OCI-LY1 (cell line): ENCODE measurements at regions not wholly inside any gene's neighbourhood (a gene's known extent, or its start where the extent isn't known, plus 50 kb on each side); places are given as distances from the start of the nearest gene placed in this dataset.

Source experiments
- H2AFZ ChIP-seq: fragments of 200-600 bp; sonication (generic), shearing (Covaris generic); 2 replicates; pipeline ENCODE4 v1.6.0; 2014; ENCODE audit warnings: antibody characterized with exemption, mild to moderate bottlenecking, low read length
- H3F3A ChIP-seq: fragments of 200-600 bp; sonication (generic), shearing (Covaris generic); 2 replicates; pipeline ENCODE4 v1.6.0; 2014; ENCODE audit warnings: mild to moderate bottlenecking, antibody characterized with exemption, low read length, moderate library complexity; ENCODE audit not compliant: insufficient read depth
- H3K27ac ChIP-seq: fragments of 200-600 bp; sonication (generic); 2 replicates; pipeline ENCODE4 v1.5.1; 2014; ENCODE audit warnings: low read length, mixed run types, mild to moderate bottlenecking, low read depth; ENCODE audit not compliant: poor library complexity, severe bottlenecking
- H3K27me3 ChIP-seq: fragments of 200-600 bp; sonication (generic); 2 replicates; pipeline ENCODE4 v1.6.0; 2014; ENCODE audit warnings: antibody characterized with exemption, mild to moderate bottlenecking, low read length, moderate library complexity; ENCODE audit not compliant: insufficient read depth
- H3K36me3 ChIP-seq: fragments of 200-600 bp; sonication (generic); 2 replicates; pipeline ENCODE4 v1.6.1; 2014; ENCODE audit warnings: mild to moderate bottlenecking, antibody characterized with exemption, low read length, moderate library complexity, mixed read lengths; ENCODE audit not compliant: insufficient read depth
- H3K4me1 ChIP-seq: fragments of 200-600 bp; sonication (generic); 2 replicates; pipeline ENCODE4 v1.5.1; 2014; ENCODE audit warnings: mild to moderate bottlenecking, low read length, moderate library complexity; ENCODE audit not compliant: insufficient read depth, severe bottlenecking
- H3K4me2 ChIP-seq: fragments of 200-600 bp; sonication (generic), shearing (Covaris generic); 2 replicates; pipeline ENCODE4 v1.6.1; 2014; ENCODE audit warnings: low read length
- H3K4me3 ChIP-seq: fragments of 200-600 bp; sonication (generic); 2 replicates; pipeline ENCODE4 v1.5.1; 2014; ENCODE audit warnings: low read length, low read depth, mild to moderate bottlenecking, mixed read lengths; ENCODE audit not compliant: poor library complexity, severe bottlenecking
- H3K79me2 ChIP-seq: fragments of 200-600 bp; shearing (Covaris generic); 2 replicates; pipeline ENCODE4 v1.6.1; 2016; ENCODE audit warnings: mixed run types, low read length, mixed read lengths; ENCODE audit not compliant: insufficient read depth
- H3K9ac ChIP-seq: fragments of 200-600 bp; sonication (generic), shearing (Covaris generic); 2 replicates; pipeline ENCODE4 v1.6.1; 2014; ENCODE audit warnings: mild to moderate bottlenecking, low read length, mixed read lengths
- H3K9me2 ChIP-seq: fragments of 200-600 bp; sonication (generic), shearing (Covaris generic); 2 replicates; pipeline ENCODE4 v1.6.1; 2014; ENCODE audit warnings: low read depth, mild to moderate bottlenecking, low read length, mixed read lengths
- H3K9me3 ChIP-seq: fragments of 200-600 bp; shearing (Covaris generic); 2 replicates; pipeline ENCODE4 v1.6.1; 2014; ENCODE audit warnings: low read length, mixed read lengths
- H4K20me1 ChIP-seq: fragments of 200-600 bp; sonication (generic), shearing (Covaris generic); 2 replicates; pipeline ENCODE4 v1.6.0; 2016; ENCODE audit warnings: mild to moderate bottlenecking, low read length; ENCODE audit not compliant: insufficient read depth
- CTCF ChIP-seq: fragments of 200-600 bp; sonication (generic), shearing (Covaris generic); IDR thresholded peaks from 2 replicates; pipeline ENCODE4 v1.5.1; 2017; ENCODE audit warnings: mild to moderate bottlenecking, antibody characterized with exemption, low read length, moderate library complexity, mixed read lengths
- EZH2 ChIP-seq: fragments of 200-600 bp; sonication (generic), shearing (Covaris generic); IDR thresholded peaks from 2 replicates; pipeline ENCODE4 v1.8.0; 2017; ENCODE audit warnings: borderline replicate concordance, mixed run types, mild to moderate bottlenecking, antibody characterized with exemption, low read length, moderate library complexity, mixed read lengths

- H3K4me2 ChIP-seq: no peak overlapping the region
- H3K4me1 ChIP-seq: no peaks in the 10 kb centered on the region
- no peaks in the 10 kb centered on the region for H3K36me3 ChIP-seq
- no peak overlapping the region for H3K9ac ChIP-seq
- no peaks in the 10 kb centered on the region for H3K79me2 ChIP-seq
- no peaks in the 10 kb centered on the region for H4K20me1 ChIP-seq
- TF ChIP-seq EZH2: no peak
- TF ChIP-seq CTCF: no peak
- H3K27me3 ChIP-seq: no peaks in the 10 kb centered on the region
- H3K4me3 ChIP-seq: no peak overlapping the region
- H3F3A ChIP-seq: no peaks in the 10 kb centered on the region
- H3K9me2 ChIP-seq: no peaks in the 10 kb centered on the region
- H3K27ac ChIP-seq: no peak overlapping the region
- no peaks in the 10 kb centered on the region for H3K9me3 ChIP-seq
- H2AFZ ChIP-seq: no peak overlapping the region
Measured at GRCh38 chr4:119942806-119943205, 123.8 kb downstream of the MAD2L1 start.

DNA sequence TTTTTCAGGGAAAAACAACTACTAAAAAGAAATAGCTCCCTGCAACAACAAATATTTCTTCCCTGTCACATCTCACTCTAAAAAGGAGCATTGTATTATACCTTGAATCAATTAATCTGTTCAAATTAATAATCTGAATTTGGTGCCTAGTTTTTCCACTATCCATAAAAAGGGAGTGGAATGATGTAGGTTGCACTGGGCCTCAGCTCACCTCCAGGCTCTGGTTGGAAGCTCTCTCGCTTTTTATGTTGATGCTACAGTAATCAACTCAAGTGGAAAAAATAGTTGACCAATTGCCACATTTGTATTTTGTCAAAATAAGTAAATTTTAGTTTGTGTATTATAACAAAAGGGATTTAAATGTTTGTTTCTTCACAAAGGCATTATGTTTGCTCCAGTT is 126.1 kb downstream of the MAD2L1 start:
- Histone ChIP-seq H3K9me2 (no peaks in the 10 kb centered on the region), H3K4me1 (no peaks in the 10 kb centered on the region), H4K20me1 (no peaks in the 10 kb centered on the region), H3K27me3 (no peaks in the 10 kb centered on the region), H3K4me2 (no peak overlapping the region), H3K36me3 (no peaks in the 10 kb centered on the region), H3K79me2 (no peaks in the 10 kb centered on the region), H3K9ac (no peak overlapping the region), H3F3A (no peaks in the 10 kb centered on the region), H2AFZ (no peak overlapping the region), H3K4me3 (no peak overlapping the region), H3K27ac (no peak overlapping the region), H3K9me3 (no peaks in the 10 kb centered on the region)
- TF ChIP-seq CTCF: no peak
- TF ChIP-seq EZH2: no peak

GRCh38 chr4:119939071-119939995 is 127.3 kb downstream of the MAD2L1 start:
- no peak overlapping the region for H2AFZ ChIP-seq
- no peak overlapping the region for H3K9ac ChIP-seq
- no peak overlapping the region for H3K27ac ChIP-seq
- no peaks in the 10 kb centered on the region for H3K9me3 ChIP-seq
- no peak for TF ChIP-seq CTCF
- no peak for TF ChIP-seq EZH2
- no peaks in the 10 kb centered on the region for H3K36me3 ChIP-seq
- no peaks in the 10 kb centered on the region for H3K9me2 ChIP-seq
- H3K4me1 ChIP-seq: no peaks in the 10 kb centered on the region
- H4K20me1 ChIP-seq: no peaks in the 10 kb centered on the region
- no peak overlapping the region for H3K4me2 ChIP-seq
- no peaks in the 10 kb centered on the region for H3F3A ChIP-seq
- no peaks in the 10 kb centered on the region for H3K27me3 ChIP-seq
- H3K79me2 ChIP-seq: no peaks in the 10 kb centered on the region
- H3K4me3 ChIP-seq: no peak overlapping the region
